Stimulated activated effector memory CD8-positive, alpha-beta T cell treated with anti-CD3 and anti-CD28 coated beads, Interleukin-12 subunit alpha, Interleukin-12 subunit beta, amount 100 ng/mL, for 72 hours (primary cell): ENCODE measurements at regions not wholly inside any gene's neighbourhood (a gene's known extent, or its start where the extent isn't known, plus 50 kb on each side); places are given as distances from the start of the nearest gene placed in this dataset.
"Not testable (repeated sequence)": the region's sequence is repeated elsewhere in the genome, so short reads cannot be mapped to it uniquely, and the experiment has no call there.

ENCODE experiments used
- ATAC-seq: fragments of 150-1000 bp; cut with Tn5 transposase; 2 replicates; pipeline ENCODE4 v1.10.0; 2021
- DNase-seq, 2 donors: peaks; one replicate each; pipeline ENCODE4 v3.0.0; 2021 to 2022; ENCODE audit warnings: low spot score in 2 of 2
- H3K27ac Mint-ChIP-seq: one replicate; pipeline ENCODE4 v1.8.0; 2022; ENCODE audit warnings: mild to moderate bottlenecking, mixed read lengths
- H3K36me3 Mint-ChIP-seq: one replicate; pipeline ENCODE4 v1.8.0; 2022; ENCODE audit warnings: mild to moderate bottlenecking, mixed read lengths
- H3K4me1 Mint-ChIP-seq: one replicate; pipeline ENCODE4 v1.8.0; 2022; ENCODE audit warnings: mixed read lengths
- H3K4me3 Mint-ChIP-seq: one replicate; pipeline ENCODE4 v1.8.0; 2022; ENCODE audit warnings: mild to moderate bottlenecking, mixed read lengths
- H3K9me3 Mint-ChIP-seq: one replicate; pipeline ENCODE4 v1.8.0; 2022; ENCODE audit warnings: mixed read lengths

- no peak for ATAC-seq
- Mint-ChIP-seq H3K4me3 (no peak overlapping the region), H3K36me3 (no peaks in the 10 kb centered on the region), H3K4me1 (no peaks in the 10 kb centered on the region), H3K9me3 (no peaks in the 10 kb centered on the region), H3K27ac (no peak overlapping the region)
- no peak for DNase-seq
Observed at GRCh38 chr7:156533420-156533819, 107.2 kb upstream of the RNF32 start.

- Mint-ChIP-seq H3K4me3 (no peak overlapping the region), H3K27ac (no peak overlapping the region), H3K9me3 (no peaks in the 10 kb centered on the region), H3K4me1 (no peaks in the 10 kb centered on the region), H3K36me3 (no peaks in the 10 kb centered on the region)
- ATAC-seq (no peak), DNase-seq (no peak)
Observed at GRCh38 chr7:156532016-156532602, 108.5 kb upstream of the RNF32 start.

DNA sequence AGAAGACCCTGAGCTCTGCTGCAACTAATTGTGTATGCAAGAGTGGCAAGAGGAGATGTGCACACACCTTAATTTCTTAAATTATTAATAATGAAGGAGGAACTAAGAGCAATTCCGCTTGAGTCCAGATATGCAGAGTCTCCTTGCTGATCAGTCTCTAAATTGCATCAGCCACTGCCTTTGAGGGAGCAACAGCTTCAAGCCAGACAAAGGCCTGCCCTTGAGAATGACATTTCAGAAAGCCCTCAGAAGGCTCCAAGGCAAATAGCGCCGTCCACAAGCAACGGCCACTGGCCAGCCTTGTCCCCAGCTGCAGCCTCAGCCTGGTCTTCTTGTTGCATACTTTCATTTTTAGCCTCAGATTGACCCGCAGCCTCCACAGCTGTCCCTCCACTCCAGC, 110.6 kb upstream of the RNF32 start:
- Mint-ChIP-seq H3K9me3 (no peaks in the 10 kb centered on the region), H3K4me3 (no peak overlapping the region), H3K36me3 (no peaks in the 10 kb centered on the region), H3K27ac (no peak overlapping the region), H3K4me1 (no peaks in the 10 kb centered on the region)
- no peak for DNase-seq
- ATAC-seq, result no peak

- Mint-ChIP-seq H3K4me1 (no peaks in the 10 kb centered on the region), H3K27ac (no peak overlapping the region), H3K36me3 (no peaks in the 10 kb centered on the region), H3K4me3 (no peak overlapping the region), H3K9me3 (no peaks in the 10 kb centered on the region)
- ATAC-seq (no peak), DNase-seq (no peak)
Observed at GRCh38 chr7:156527458-156527890, 113.1 kb upstream of the RNF32 start.

GRCh38 chr7:156524818-156525597, 115.6 kb upstream of the RNF32 start:
- no peak for ATAC-seq
- Mint-ChIP-seq H3K27ac (no peak overlapping the region), H3K9me3 (no peaks in the 10 kb centered on the region), H3K36me3 (no peaks in the 10 kb centered on the region), H3K4me1 (no peaks in the 10 kb centered on the region), H3K4me3 (no peak overlapping the region)
- DNase-seq, result no peak

DNA sequence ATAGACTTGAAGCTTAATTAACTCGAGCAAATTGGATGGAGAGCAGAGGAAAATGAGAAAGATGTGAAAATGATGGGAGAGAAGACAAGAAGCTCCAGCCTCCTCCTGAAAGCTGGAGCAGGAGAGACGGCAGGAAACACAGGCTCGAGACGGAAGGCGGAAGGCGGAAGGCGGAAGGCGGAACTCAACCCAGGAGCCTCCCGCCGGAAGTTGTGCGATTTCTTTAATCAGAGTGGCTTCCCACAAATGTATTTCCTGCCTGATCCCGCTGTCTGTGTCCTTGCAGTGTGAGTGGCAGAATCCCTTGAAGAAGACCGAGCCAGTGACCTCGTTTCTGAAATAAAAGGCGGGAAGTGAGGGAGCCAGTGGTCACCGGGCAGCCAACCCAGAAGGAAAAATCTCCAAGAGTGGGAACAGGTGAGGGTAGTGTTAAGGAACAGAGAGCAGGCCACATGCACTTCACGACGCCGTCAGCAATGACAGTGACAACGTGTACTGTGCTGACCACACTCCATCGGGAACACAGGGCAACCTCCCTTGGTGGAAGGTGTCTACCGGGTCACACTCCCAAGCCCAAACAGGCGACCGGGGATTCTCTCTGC, 117.0 kb upstream of the RNF32 start:
- H3K4me3 Mint-ChIP-seq, result no peak overlapping the region
- no peaks in the 10 kb centered on the region for H3K9me3 Mint-ChIP-seq

GRCh38 chr7:156522801-156523200, 117.8 kb upstream of the RNF32 start:
- Mint-ChIP-seq H3K4me3 (no peak overlapping the region), H3K36me3 (no peaks in the 10 kb centered on the region), H3K27ac (no peak overlapping the region), H3K9me3 (no peaks in the 10 kb centered on the region), H3K4me1 (no peaks in the 10 kb centered on the region)
- ATAC-seq (no peak), DNase-seq (no peak)

More for the DNA sequence above, 117.0 kb upstream of the RNF32 start:
- Mint-ChIP-seq H3K27ac (no peak overlapping the region), H3K36me3 (no peaks in the 10 kb centered on the region), H3K4me1 (no peaks in the 10 kb centered on the region)
- ATAC-seq (no peak), DNase-seq (no peak)

- H3K27ac Mint-ChIP-seq, result no peak overlapping the region
- no peaks in the 10 kb centered on the region for H3K36me3 Mint-ChIP-seq
- H3K4me3 Mint-ChIP-seq, result no peak overlapping the region
- H3K9me3 Mint-ChIP-seq, result no peaks in the 10 kb centered on the region
- no peaks in the 10 kb centered on the region for H3K4me1 Mint-ChIP-seq
- DNase-seq, result no peak
- no peak for ATAC-seq
Observed at GRCh38 chr7:156519070-156519469, 121.5 kb upstream of the RNF32 start.

DNA sequence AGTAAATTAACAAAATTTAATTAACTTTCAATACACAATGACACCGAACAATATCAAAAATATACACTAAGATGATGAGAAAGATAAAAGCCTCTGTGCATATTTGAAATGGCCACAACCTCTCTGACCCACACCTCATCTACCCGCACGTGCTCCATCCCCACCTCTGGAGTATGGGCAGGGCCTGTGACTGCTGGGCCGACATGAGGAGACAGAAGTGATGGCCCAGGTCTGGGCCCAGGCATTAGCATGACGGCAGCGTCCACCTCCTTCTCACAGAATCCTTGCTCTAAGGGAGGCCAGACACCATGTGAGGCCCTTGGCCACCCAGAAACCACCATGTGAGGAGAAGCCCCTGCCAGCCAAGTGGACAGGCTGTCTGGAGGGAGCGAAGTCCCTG, 122.1 kb upstream of the RNF32 start:
- Mint-ChIP-seq H3K36me3 (no peaks in the 10 kb centered on the region), H3K4me1 (no peaks in the 10 kb centered on the region), H3K4me3 (no peak overlapping the region), H3K9me3 (no peaks in the 10 kb centered on the region), H3K27ac (no peak overlapping the region)
- ATAC-seq (no peak), DNase-seq (no peak)

GRCh38 chr7:156517858-156518257, 122.7 kb upstream of the RNF32 start:
- peak in 1 of 2 donors; percentile 17 for DNase-seq
- not testable (repeated sequence) for ATAC-seq, H3K4me3 Mint-ChIP-seq, H3K4me1 Mint-ChIP-seq, H3K27ac Mint-ChIP-seq, H3K36me3 Mint-ChIP-seq, H3K9me3 Mint-ChIP-seq

- no peak for ATAC-seq
- H3K27ac Mint-ChIP-seq, result no peak overlapping the region
- no peak overlapping the region for H3K4me3 Mint-ChIP-seq
- DNase-seq, result peak in 1 of 2 donors; percentile 35
- H3K4me1 Mint-ChIP-seq, result no peaks in the 10 kb centered on the region
- peaks cover 3% of the 10 kb centered on the region for H3K9me3 Mint-ChIP-seq
- H3K36me3 Mint-ChIP-seq, result no peaks in the 10 kb centered on the region
Observed at GRCh38 chr7:156516791-156517378, 123.7 kb upstream of the RNF32 start.

DNA sequence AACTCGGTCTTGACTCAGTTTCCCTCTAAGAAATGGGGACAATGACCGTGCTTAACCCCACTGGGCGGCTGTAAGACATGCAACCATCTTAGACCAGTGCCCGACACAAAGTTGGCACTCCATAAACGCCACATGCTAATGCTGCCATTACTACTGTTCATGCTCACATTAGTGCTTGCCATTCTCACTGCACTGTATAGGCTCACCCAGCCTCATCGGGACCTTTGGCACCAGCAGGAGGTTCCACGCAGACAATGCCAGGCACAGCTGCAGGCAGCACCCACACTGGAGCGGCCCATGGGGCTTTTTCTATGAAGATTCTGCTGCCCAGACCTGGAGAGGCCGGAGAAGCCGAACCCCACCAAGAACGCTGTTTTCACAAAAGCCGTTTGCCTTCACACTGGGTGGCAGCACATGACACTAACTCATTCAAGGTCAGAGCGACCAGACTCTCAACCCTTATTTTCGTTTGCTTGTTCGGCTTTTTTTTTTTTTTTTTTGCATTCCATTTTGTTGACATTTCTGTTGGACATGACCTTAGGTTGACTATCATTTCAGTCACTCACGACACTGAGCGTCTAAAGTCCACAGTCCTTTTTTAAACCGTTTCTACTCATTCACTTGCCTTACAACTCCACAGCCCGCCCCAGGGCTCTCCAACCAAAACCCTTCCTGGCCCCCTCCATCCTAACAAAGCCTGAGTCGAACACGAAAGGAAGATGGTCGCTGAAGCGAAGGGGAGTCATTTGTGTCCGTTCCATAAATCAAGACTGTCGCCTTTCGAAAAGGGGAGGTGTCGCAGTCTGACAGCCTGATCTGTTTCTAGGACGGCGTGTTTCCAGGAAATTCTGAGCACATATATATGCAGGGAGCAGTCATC, 124.4 kb upstream of the RNF32 start:
- H3K4me1 Mint-ChIP-seq, result no peaks in the 10 kb centered on the region
- peak in 1 of 2 donors; percentile 34 for DNase-seq
- no peak for ATAC-seq

DNA sequence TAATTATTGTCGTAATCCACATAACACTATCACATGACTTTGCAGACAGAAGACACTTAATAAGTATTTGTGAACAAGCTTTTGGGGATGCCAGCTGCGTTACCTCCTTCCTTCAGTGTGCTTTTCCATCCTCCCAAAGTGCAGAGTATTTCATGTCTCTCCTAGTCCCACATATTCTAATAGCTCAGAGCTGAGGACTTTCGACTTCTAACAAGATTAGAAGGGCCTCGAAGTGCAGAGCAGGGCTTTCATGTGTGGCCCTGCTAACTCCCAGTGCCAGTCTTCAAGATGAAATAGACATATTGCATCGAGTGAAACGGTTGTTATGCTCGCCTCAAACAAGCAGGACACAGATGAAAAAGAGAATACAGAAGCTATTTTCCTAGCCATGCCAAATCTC, 125.7 kb upstream of the RNF32 start:
- no peaks in the 10 kb centered on the region for H3K4me1 Mint-ChIP-seq
- DNase-seq (no peak), ATAC-seq (no peak)
- no peak overlapping the region for H3K27ac Mint-ChIP-seq
- peaks cover 8% of the 10 kb centered on the region for H3K9me3 Mint-ChIP-seq
- H3K4me3 Mint-ChIP-seq, result no peak overlapping the region
- H3K36me3 Mint-ChIP-seq, result no peaks in the 10 kb centered on the region

More for the DNA sequence above, 124.4 kb upstream of the RNF32 start:
- H3K9me3 Mint-ChIP-seq, result peaks cover 5% of the 10 kb centered on the region
- H3K36me3 Mint-ChIP-seq, result no peaks in the 10 kb centered on the region
- no peak overlapping the region for H3K27ac Mint-ChIP-seq
- no peak overlapping the region for H3K4me3 Mint-ChIP-seq

DNA sequence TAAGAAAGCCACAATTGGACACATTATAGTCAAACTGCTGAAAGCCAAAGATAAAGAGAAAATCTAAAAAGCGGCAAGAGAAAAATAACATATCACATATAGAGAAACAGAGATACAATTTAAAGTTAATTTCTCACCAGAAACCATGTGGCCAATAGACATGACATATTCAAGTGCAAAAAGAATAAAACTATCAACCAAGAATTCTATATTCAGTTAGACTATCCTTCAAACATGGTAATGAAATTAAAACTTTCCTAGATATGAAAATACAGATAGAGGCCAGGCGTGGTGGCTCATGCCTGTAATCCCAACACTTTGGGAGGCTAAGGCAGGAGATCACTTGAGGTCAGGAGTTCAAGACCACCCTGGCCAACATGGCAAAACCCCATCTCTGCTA, 129.1 kb upstream of the RNF32 start:
- H3K4me3 Mint-ChIP-seq, result no peak overlapping the region
- H3K9me3 Mint-ChIP-seq, result peaks cover 18% of the 10 kb centered on the region
- H3K27ac Mint-ChIP-seq, result no peak overlapping the region
- no peaks in the 10 kb centered on the region for H3K36me3 Mint-ChIP-seq
- no peaks in the 10 kb centered on the region for H3K4me1 Mint-ChIP-seq
- DNase-seq (no peak), ATAC-seq (no peak)

- Mint-ChIP-seq H3K4me3 (no peak overlapping the region), H3K36me3 (no peaks in the 10 kb centered on the region)
Observed at GRCh38 chr7:156510966-156511365, 129.6 kb upstream of the RNF32 start.

More at GRCh38 chr7:156510966-156511365, 129.6 kb upstream of the RNF32 start:
- no peak for ATAC-seq
- no peak for DNase-seq
- Mint-ChIP-seq H3K4me1 (no peaks in the 10 kb centered on the region), H3K27ac (no peak overlapping the region), H3K9me3 (peaks cover 18% of the 10 kb centered on the region)
